ENCODE measurements at regions not wholly inside any gene's neighbourhood (a gene's known extent, or its start where the extent isn't known, plus 50 kb on each side); places are given as distances from the start of the nearest gene placed in this dataset.

- Histone ChIP-seq H4K20me1 (ENCODE audit: low read depth, low read length) (no peaks in the 10 kb centered on the region), H3K9ac (ENCODE audit: low read length) (no peak overlapping the region), H2AFZ (ENCODE audit: low read depth, low read length, severe bottlenecking) (no peak overlapping the region)
These were observed 233.9 kb upstream of the SGCD start for GRCh38 chr5:156093024-156093423.

GRCh38 chr5:156094001-156094400 lies 233.0 kb upstream of the SGCD start:
- Histone ChIP-seq H3K79me2 (ENCODE audit: insufficient read depth, low read length) (no peaks in the 10 kb centered on the region), H3K4me2 (ENCODE audit: low read depth, low read length, poor library complexity, severe bottlenecking) (no peak overlapping the region), H2AFZ (ENCODE audit: low read depth, low read length, severe bottlenecking) (no peak overlapping the region), H3K4me3 (ENCODE audit: insufficient read depth, low read length, poor library complexity, severe bottlenecking) (no peak overlapping the region), H3K27ac (ENCODE audit: low read depth, low read length) (no peak overlapping the region), H3K9ac (ENCODE audit: low read length) (no peak overlapping the region), H3K9me3 (ENCODE audit: insufficient read depth, low read length) (no peaks in the 10 kb centered on the region), H4K20me1 (ENCODE audit: low read depth, low read length) (no peaks in the 10 kb centered on the region), H3K9me2 (replicated peaks; ENCODE audit: insufficient read depth, low read length) (no peaks in the 10 kb centered on the region), H3F3A (ENCODE audit: insufficient read depth) (no peaks in the 10 kb centered on the region), H3K36me3 (ENCODE audit: low read length) (no peaks in the 10 kb centered on the region), H3K27me3 (ENCODE audit: low read length) (no peaks in the 10 kb centered on the region)
- no peak for TF ChIP-seq CTCF (IDR thresholded peaks at IDR 0.05; ENCODE audit: insufficient read depth, low read length, poor library complexity, severe bottlenecking)
- no peak for TF ChIP-seq EZH2phosphoT487 (conservative IDR thresholded peaks at IDR 0.05; ENCODE audit: low read length)

More at GRCh38 chr5:156093024-156093423, 233.9 kb upstream of the SGCD start:
- TF ChIP-seq CTCF (IDR thresholded peaks at IDR 0.05; ENCODE audit: insufficient read depth, low read length, poor library complexity, severe bottlenecking) (no peak), EZH2phosphoT487 (conservative IDR thresholded peaks at IDR 0.05; ENCODE audit: low read length) (no peak)
- Histone ChIP-seq H3K4me2 (ENCODE audit: low read depth, low read length, poor library complexity, severe bottlenecking) (no peak overlapping the region), H3K79me2 (ENCODE audit: insufficient read depth, low read length) (no peaks in the 10 kb centered on the region), H3K9me3 (ENCODE audit: insufficient read depth, low read length) (no peaks in the 10 kb centered on the region), H3K27ac (ENCODE audit: low read depth, low read length) (no peak overlapping the region), H3K36me3 (ENCODE audit: low read length) (no peaks in the 10 kb centered on the region), H3K4me3 (ENCODE audit: insufficient read depth, low read length, poor library complexity, severe bottlenecking) (no peak overlapping the region), H3K9me2 (replicated peaks; ENCODE audit: insufficient read depth, low read length) (no peaks in the 10 kb centered on the region), H3K27me3 (ENCODE audit: low read length) (no peaks in the 10 kb centered on the region), H3F3A (ENCODE audit: insufficient read depth) (no peaks in the 10 kb centered on the region)

- no peaks in the 10 kb centered on the region for H3K9me2 ChIP-seq (replicated peaks; ENCODE audit: insufficient read depth, low read length)
- no peaks in the 10 kb centered on the region for H3F3A ChIP-seq (ENCODE audit: insufficient read depth)
- TF ChIP-seq CTCF (IDR thresholded peaks at IDR 0.05; ENCODE audit: insufficient read depth, low read length, poor library complexity, severe bottlenecking) (no peak), EZH2phosphoT487 (conservative IDR thresholded peaks at IDR 0.05; ENCODE audit: low read length) (no peak)
- H3K36me3 ChIP-seq (ENCODE audit: low read length): no peaks in the 10 kb centered on the region
- no peak overlapping the region for H3K4me2 ChIP-seq (ENCODE audit: low read depth, low read length, poor library complexity, severe bottlenecking)
- no peak overlapping the region for H3K9ac ChIP-seq (ENCODE audit: low read length)
- no peaks in the 10 kb centered on the region for H3K79me2 ChIP-seq (ENCODE audit: insufficient read depth, low read length)
- no peak overlapping the region for H3K27ac ChIP-seq (ENCODE audit: low read depth, low read length)
- no peak overlapping the region for H2AFZ ChIP-seq (ENCODE audit: low read depth, low read length, severe bottlenecking)
- no peaks in the 10 kb centered on the region for H4K20me1 ChIP-seq (ENCODE audit: low read depth, low read length)
- no peak overlapping the region for H3K4me3 ChIP-seq (ENCODE audit: insufficient read depth, low read length, poor library complexity, severe bottlenecking)
- H3K9me3 ChIP-seq (ENCODE audit: insufficient read depth, low read length): no peaks in the 10 kb centered on the region
- H3K27me3 ChIP-seq (ENCODE audit: low read length): no peaks in the 10 kb centered on the region
These were observed 231.2 kb upstream of the SGCD start for GRCh38 chr5:156095709-156096241.
